HepG2 (cell line): ENCODE measurements at regions not wholly inside any gene's neighbourhood (a gene's known extent, or its start where the extent isn't known, plus 50 kb on each side); places are given as distances from the start of the nearest gene placed in this dataset.

ENCODE experiments used
- ATAC-seq: fragments of 200-7000 bp; cut with Tn5 transposase; 3 replicates; pipeline ENCODE4 v1.9.1; 2020; ENCODE audit warnings: mild to moderate bottlenecking, moderate library complexity
- BruUV-seq: library from RNA; stranded (reverse); fragments of 400-500 nt; replicated peaks from 2 replicates; lab custom pipeline; 2021; lab: Mats Ljungman, UMichigan
- CTCF ChIA-PET: fragments of 300-600 bp; formaldehyde crosslinking; extraction: SDS; loops from one replicate; lab custom pipeline; 2021; ENCODE audit warnings: low total read pairs, inconsistent platforms, low intra/inter-chr PET ratio; lab: Yijun Ruan, JAX
- POLR2A ChIA-PET: fragments of 350-600 bp; sonication (Branson Sonifier 250); formaldehyde crosslinking; loops from one replicate; lab custom pipeline; 2020; ENCODE audit warnings: antibody characterized with exemption, inconsistent platforms; lab: Yijun Ruan, JAX
- DNase-seq: peaks from one replicate; pipeline ENCODE4 v3.0.0-alpha.2; 2015; ENCODE audit warnings: low spot score
- FAIRE-seq: peaks from 3 replicates; lab custom pipeline; 2011; peaks lifted over from hg19 to GRCh38; lab: Jason Lieb, UNC
- H2AFZ ChIP-seq: one replicate; pipeline ENCODE4 v1.6.1; 2011; ENCODE audit warnings: low read length, inconsistent platforms
- H3K27ac ChIP-seq: fragments of 300-600 bp; 3 replicates; pipeline ENCODE4 v1.8.0; 2011; ENCODE audit warnings: mixed run types, mild to moderate bottlenecking, mixed read lengths, low read length, inconsistent platforms; ENCODE audit not compliant: insufficient read depth; ENCODE audit errors: extremely low read length
- H3K27me3 ChIP-seq, 2 experiments: fragments of 200-600 bp in 1 of 2; 2 replicates in 1 of 2; 3 replicates in 1 of 2; pipeline versions ENCODE4 v1.6.0 to v1.8.0; 2011; ENCODE audit warnings: low read length in 2 of 2, mild to moderate bottlenecking in 2 of 2, moderate library complexity in 2 of 2, inconsistent platforms in 1 of 2; ENCODE audit not compliant: insufficient read depth in 2 of 2, control insufficient read depth in 1 of 2
- H3K36me3 ChIP-seq, 2 experiments: fragments of 200-600 bp in 1 of 2; replicated peaks in 1 of 2; 2 replicates in 1 of 2; 3 replicates in 1 of 2; pipeline versions ENCODE4 v1.5.1 to v1.8.0; 2011; ENCODE audit warnings: low read length in 2 of 2, inconsistent platforms in 1 of 2; ENCODE audit not compliant: insufficient read depth in 2 of 2, control insufficient read depth in 1 of 2
- H3K4me1 ChIP-seq: 2 replicates; pipeline ENCODE4 v1.5.1; 2012; ENCODE audit warnings: low read length, inconsistent platforms; ENCODE audit not compliant: insufficient read depth
- H3K4me2 ChIP-seq: 2 replicates; pipeline ENCODE4 v1.6.0; 2011; ENCODE audit warnings: low read depth, low read length, inconsistent platforms
- H3K4me3 ChIP-seq, 3 experiments: fragments of 200-600 bp in 1 of 3; sonication (generic), shearing (Covaris generic) in 1 of 3; replicated peaks in 1 of 3; 2 replicates each; pipeline ENCODE4 v1.5.1; 2011 to 2016; ENCODE audit warnings: low read length in 3 of 3, inconsistent platforms in 2 of 3, low read depth in 2 of 3, mild to moderate bottlenecking in 2 of 3, control low read depth in 1 of 3, mixed read lengths in 1 of 3; ENCODE audit not compliant: insufficient read depth in 1 of 3
- H3K79me2 ChIP-seq: one replicate; pipeline ENCODE4 v1.6.1; 2011; ENCODE audit warnings: low read length, inconsistent platforms; ENCODE audit not compliant: insufficient read depth
- H3K9ac ChIP-seq: 2 replicates; pipeline ENCODE4 v1.6.0; 2011; ENCODE audit warnings: mild to moderate bottlenecking, low read depth, low read length, inconsistent platforms; ENCODE audit not compliant: insufficient read depth
- H3K9me3 ChIP-seq: 2 replicates; pipeline ENCODE4 v1.5.1; 2012; ENCODE audit warnings: mild to moderate bottlenecking, low read length
- H4K20me1 ChIP-seq: 2 replicates; pipeline ENCODE4 v1.6.0; 2011; ENCODE audit warnings: inconsistent platforms, mild to moderate bottlenecking, low read length, moderate library complexity; ENCODE audit not compliant: insufficient read depth
- ARNT ChIP-seq: fragments of 450-650 bp; IDR thresholded peaks from 2 replicates; pipeline ENCODE4 v1.6.1; 2017
- HOXA7 ChIP-seq: sonication (generic); formaldehyde crosslinking; IDR thresholded peaks from 2 replicates; pipeline ENCODE4 v1.8.1; 2022; ENCODE audit warnings: mild to moderate bottlenecking, missing genetic modification reagents, moderate library complexity
- MAFK ChIP-seq, 2 experiments: IDR thresholded peaks in 1 of 2; conservative IDR thresholded peaks in 1 of 2; 2 replicates each; pipeline ENCODE4 v1.6.1; 2011; ENCODE audit warnings: improper control_type of control experiment in 2 of 2, low read length in 2 of 2
- POGZ ChIP-seq: sonication (generic); formaldehyde crosslinking; IDR thresholded peaks from 2 replicates; pipeline ENCODE4 v1.4.0; 2020; ENCODE audit warnings: mild to moderate bottlenecking, missing genetic modification reagents
- RBM22 ChIP-seq: fragments of 200-400 bp; formaldehyde crosslinking; optimal IDR thresholded peaks from 2 replicates; pipeline ENCODE3; 2017; ENCODE audit warnings: mild to moderate bottlenecking, low read length, moderate library complexity
- WGBS: methylation state at CpG from one replicate; pipeline ENCODE4 v1.1.6; 2017; ENCODE audit warnings: low lambda C conversion rate; 5-methylcytosine and 5-hydroxymethylcytosine counted together
- in situ Hi-C: cut with HindIII; loops from 2 replicates; pipeline ENCODE4 v1.10.0; 2017; ENCODE audit warnings: low pct_unique_long_range_greater_than_20kb; ENCODE audit not compliant: extremely low pct_ligation_motif_present
- intact Hi-C: fragments of 100-400 bp; cut with micrococcal nuclease; formaldehyde crosslinking; loops from one replicate; pipeline ENCODE4 v1.10.0; 2022; ENCODE audit not compliant: unreplicated experiment
- TF ChIP-seq, protein P1 (sequence below): sonication (generic); formaldehyde crosslinking; IDR thresholded peaks from 2 replicates; pipeline ENCODE4 v1.8.1; 2022; ENCODE audit warnings: mild to moderate bottlenecking, missing genetic modification reagents
- TF ChIP-seq, protein P2 (sequence below): sonication (generic); formaldehyde crosslinking; IDR thresholded peaks from 2 replicates; pipeline ENCODE4 v1.5.0; 2020; ENCODE audit warnings: mild to moderate bottlenecking, missing genetic modification reagents
- TF ChIP-seq, protein P3 (sequence below): sonication (generic); formaldehyde crosslinking; IDR thresholded peaks from 2 replicates; pipeline ENCODE4 v1.5.1; 2020; ENCODE audit warnings: mild to moderate bottlenecking, missing genetic modification reagents, borderline replicate concordance
- TF ChIP-seq, protein P4 (sequence below): IDR thresholded peaks from 2 replicates; pipeline ENCODE4 v1.6.1; 2018; ENCODE audit warnings: missing genetic modification reagents

DNA sequence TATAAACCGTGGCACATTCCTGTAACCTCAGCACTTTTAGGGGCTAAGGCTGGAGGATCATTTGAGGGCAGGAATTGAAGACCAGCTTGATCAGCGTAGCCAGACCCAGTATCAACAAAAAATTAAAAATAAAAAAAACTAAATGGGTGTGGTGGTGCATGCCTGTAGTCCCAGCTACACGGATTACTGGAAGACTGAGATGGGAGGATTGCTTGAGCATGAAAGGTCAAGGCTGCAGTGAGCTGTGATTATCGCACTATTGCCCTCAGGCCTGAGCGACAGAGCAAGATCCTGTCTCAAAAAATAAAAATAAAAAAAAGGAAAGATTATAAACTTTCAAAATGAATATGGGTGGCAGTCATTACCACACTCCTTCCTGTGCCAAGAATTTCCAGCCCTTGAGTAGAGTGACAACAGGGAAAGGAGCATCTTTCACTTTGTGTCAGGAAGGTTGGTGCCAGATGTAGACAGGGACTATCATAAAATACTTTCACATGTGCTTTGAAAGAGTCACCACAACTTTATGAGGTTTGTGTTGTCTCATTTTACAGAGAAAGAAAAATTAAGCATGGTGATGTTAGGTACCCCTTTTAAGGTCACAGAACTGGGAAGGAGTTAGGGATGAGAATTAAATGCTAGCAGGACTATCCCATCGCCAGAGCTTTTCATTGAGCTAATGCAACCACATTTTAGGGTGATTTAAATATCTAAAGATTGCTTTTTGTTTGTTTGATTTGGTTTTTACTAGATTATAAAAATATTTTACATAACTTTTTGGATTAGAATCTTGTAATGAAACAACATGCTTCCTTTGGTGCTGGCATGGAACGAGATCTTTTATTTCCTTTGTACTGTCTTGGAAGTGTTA is 1617.4 kb upstream of the ACVR2A start:
- in situ Hi-C loops, result no loop called here

DNA sequence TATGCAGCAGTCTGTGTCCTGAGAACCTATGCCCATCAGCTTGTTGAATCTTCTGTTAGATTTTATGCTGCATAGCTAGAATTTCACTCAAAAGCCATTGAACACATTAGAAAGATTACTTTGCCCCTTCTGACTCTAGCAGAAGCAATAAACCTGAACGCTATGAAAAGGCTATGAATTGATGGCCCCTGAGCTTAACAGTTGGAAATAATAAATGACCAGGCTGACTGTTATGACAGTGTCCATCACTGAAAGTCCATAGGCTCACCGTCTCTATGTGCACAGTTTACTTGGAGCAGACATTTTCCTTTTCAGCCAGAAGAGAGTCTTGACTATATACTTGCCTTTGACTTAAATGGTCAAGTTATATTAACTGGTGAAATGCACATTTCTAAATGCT is 1618.8 kb upstream of the ACVR2A start:
- Histone ChIP-seq H3K9ac (no peak overlapping the region), H3K36me3 (no peaks in the 10 kb centered on the region), H3K9me3 (no peaks in the 10 kb centered on the region)
- TF ChIP-seq, protein P1, sequence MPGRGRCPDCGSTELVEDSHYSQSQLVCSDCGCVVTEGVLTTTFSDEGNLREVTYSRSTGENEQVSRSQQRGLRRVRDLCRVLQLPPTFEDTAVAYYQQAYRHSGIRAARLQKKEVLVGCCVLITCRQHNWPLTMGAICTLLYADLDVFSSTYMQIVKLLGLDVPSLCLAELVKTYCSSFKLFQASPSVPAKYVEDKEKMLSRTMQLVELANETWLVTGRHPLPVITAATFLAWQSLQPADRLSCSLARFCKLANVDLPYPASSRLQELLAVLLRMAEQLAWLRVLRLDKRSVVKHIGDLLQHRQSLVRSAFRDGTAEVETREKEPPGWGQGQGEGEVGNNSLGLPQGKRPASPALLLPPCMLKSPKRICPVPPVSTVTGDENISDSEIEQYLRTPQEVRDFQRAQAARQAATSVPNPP (CRISPR knock-in tag), result no peak
- TF ChIP-seq HOXA7 (CRISPR knock-in tag) (no peak), RBM22 (no peak), POGZ (CRISPR knock-in tag) (no peak)
- TF ChIP-seq, protein P2, sequence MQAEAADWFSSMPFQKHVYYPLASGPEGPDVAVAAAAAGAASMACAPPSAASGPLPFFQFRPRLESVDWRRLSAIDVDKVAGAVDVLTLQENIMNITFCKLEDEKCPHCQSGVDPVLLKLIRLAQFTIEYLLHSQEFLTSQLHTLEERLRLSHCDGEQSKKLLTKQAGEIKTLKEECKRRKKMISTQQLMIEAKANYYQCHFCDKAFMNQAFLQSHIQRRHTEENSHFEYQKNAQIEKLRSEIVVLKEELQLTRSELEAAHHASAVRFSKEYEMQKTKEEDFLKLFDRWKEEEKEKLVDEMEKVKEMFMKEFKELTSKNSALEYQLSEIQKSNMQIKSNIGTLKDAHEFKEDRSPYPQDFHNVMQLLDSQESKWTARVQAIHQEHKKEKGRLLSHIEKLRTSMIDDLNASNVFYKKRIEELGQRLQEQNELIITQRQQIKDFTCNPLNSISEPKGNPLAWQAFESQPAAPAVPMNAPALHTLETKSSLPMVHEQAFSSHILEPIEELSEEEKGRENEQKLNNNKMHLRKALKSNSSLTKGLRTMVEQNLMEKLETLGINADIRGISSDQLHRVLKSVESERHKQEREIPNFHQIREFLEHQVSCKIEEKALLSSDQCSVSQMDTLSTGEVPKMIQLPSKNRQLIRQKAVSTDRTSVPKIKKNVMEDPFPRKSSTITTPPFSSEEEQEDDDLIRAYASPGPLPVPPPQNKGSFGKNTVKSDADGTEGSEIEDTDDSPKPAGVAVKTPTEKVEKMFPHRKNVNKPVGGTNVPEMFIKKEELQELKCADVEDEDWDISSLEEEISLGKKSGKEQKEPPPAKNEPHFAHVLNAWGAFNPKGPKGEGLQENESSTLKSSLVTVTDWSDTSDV (CRISPR knock-in tag), result no peak
- TF ChIP-seq, protein P3, sequence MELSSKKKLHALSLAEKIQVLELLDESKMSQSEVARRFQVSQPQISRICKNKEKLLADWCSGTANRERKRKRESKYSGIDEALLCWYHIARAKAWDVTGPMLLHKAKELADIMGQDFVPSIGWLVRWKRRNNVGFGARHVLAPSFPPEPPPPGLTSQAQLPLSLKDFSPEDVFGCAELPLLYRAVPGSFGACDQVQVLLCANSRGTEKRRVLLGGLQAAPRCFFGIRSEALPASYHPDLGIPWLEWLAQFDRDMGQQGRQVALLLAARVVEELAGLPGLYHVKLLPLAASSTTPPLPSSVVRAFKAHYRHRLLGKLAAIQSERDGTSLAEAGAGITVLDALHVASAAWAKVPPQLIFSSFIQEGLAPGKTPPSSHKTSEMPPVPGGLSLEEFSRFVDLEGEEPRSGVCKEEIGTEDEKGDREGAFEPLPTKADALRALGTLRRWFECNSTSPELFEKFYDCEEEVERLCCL (CRISPR knock-in tag), result no peak
- TF ChIP-seq, protein P4, sequence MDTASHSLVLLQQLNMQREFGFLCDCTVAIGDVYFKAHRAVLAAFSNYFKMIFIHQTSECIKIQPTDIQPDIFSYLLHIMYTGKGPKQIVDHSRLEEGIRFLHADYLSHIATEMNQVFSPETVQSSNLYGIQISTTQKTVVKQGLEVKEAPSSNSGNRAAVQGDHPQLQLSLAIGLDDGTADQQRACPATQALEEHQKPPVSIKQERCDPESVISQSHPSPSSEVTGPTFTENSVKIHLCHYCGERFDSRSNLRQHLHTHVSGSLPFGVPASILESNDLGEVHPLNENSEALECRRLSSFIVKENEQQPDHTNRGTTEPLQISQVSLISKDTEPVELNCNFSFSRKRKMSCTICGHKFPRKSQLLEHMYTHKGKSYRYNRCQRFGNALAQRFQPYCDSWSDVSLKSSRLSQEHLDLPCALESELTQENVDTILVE (CRISPR knock-in tag), result no peak
- TF ChIP-seq, all 625 proteins: peak for 0
- CTCF ChIA-PET, result no interaction called here
- 22% methylated on average over 2 of the region's 2 CpGs for whole genome bisulfite sequencing
- no peak overlapping the region for H2AFZ ChIP-seq
- BruUV-seq, result no TSS peak
- no peak for ATAC-seq
- H3K27ac ChIP-seq, result no peak overlapping the region
- no peaks in the 10 kb centered on the region for H3K79me2 ChIP-seq
- no peak for DNase-seq
- no peaks in the 10 kb centered on the region for H3K4me1 ChIP-seq
- H3K27me3 ChIP-seq, result no peaks in the 10 kb centered on the region; a peak in 1 of 5 replicates
- H4K20me1 ChIP-seq, result no peaks in the 10 kb centered on the region
- POLR2A ChIA-PET, result no interaction called here
- intact Hi-C loops, result no loop called here
- H3K4me2 ChIP-seq, result no peak overlapping the region
- FAIRE-seq, result no peak
- H3K4me3 ChIP-seq, result no peak overlapping the region
- in situ Hi-C loops, result no loop called here

More for the DNA sequence above, 1617.4 kb upstream of the ACVR2A start:
- POLR2A ChIA-PET, result no interaction called here
- FAIRE-seq, result no peak
- Histone ChIP-seq H3K27me3 (no peaks in the 10 kb centered on the region; a peak in 1 of 5 replicates), H3K9ac (no peak overlapping the region), H3K36me3 (no peaks in the 10 kb centered on the region), H3K4me2 (no peak overlapping the region), H3K4me3 (no peak overlapping the region), H3K79me2 (no peaks in the 10 kb centered on the region), H3K9me3 (no peaks in the 10 kb centered on the region), H2AFZ (no peak overlapping the region), H3K27ac (no peak overlapping the region), H4K20me1 (no peaks in the 10 kb centered on the region), H3K4me1 (no peaks in the 10 kb centered on the region)
- CTCF ChIA-PET, result no interaction called here
- BruUV-seq, result no TSS peak
- intact Hi-C loops, result no loop called here
- ATAC-seq, result no peak
- 24% methylated on average over 7 of the region's 7 CpGs for WGBS
- 0 out of 4 replicates have a peak, but pooled peaks have one; percentile 16 to 22 for TF ChIP-seq MAFK (conservative IDR thresholded peaks at IDR 0.05 in 1 of 2, IDR thresholded peaks at IDR 0.05 in 1 of 2; ENCODE audit: low read length in 2 of 2)
- TF ChIP-seq ARNT, result no peak
- DNase-seq, result no peak
